ENCODE measurements at regions not wholly inside any gene's neighbourhood (a gene's known extent, or its start where the extent isn't known, plus 50 kb on each side); places are given as distances from the start of the nearest gene placed in this dataset.
"Not testable (repeated sequence)": the region's sequence is repeated elsewhere in the genome, so short reads cannot be mapped to it uniquely, and the experiment has no call there.

GRCh38 chr9:63784421-63784820, 1500.6 kb downstream of the FOXD4L5 start:
- TF ChIP-seq CTCF (conservative IDR thresholded peaks at IDR 0.05 in 1 of 2, IDR thresholded peaks at IDR 0.05 in 1 of 2; ENCODE audit: extremely low read depth in 1 of 2, insufficient read depth in 1 of 2, low read depth in 1 of 2, low read length in 2 of 2); EZH2 (IDR thresholded peaks at IDR 0.05; ENCODE audit: borderline replicate concordance, low read length): not testable (repeated sequence)
